CD4-positive, alpha-beta T cell treated with Interleukin-17A for 1 hour (primary cell): ENCODE measurements at regions not wholly inside any gene's neighbourhood (a gene's known extent, or its start where the extent isn't known, plus 50 kb on each side); places are given as distances from the start of the nearest gene placed in this dataset.
A peak's percentile ranks its signal among the peaks of the same experiment; 100 is the strongest.

Experiments used
- DNase-seq: peaks from one replicate; pipeline ENCODE4 v3.0.0-alpha.2; 2020

DNA sequence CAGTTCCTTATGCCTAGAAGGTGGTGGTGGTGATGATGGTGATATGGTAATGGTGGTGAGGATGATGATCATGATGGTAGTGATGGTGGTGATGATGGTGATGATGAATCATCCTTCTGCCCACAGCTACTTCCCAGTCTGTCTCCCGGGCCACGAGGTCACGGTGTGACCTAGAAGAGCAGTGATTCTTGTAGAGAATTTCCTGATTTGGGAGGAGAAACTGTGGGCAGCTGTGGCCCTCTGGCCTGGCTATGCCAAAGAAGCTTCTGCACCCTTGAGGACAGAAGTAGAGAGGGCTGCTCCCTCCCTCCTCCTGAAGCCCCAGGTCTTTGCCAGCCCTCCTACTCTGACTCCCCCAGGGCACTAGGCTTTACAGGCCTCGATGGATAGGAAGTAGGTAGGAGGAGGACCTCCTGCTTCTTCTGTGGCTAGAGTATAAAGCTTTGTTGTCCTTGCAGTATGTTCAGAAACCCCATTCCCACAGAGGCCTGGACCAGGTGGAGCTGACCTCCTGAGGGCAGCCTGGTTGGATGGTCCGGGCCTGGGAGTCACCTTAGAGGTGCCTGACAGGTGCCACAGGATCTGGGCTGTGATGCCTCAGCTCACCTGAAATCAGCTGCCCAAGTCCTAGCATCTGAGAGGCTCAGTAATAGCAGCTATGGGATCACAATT lies 57.9 kb upstream of the EPAS1 start:
- DNase-seq = no peak

DNA sequence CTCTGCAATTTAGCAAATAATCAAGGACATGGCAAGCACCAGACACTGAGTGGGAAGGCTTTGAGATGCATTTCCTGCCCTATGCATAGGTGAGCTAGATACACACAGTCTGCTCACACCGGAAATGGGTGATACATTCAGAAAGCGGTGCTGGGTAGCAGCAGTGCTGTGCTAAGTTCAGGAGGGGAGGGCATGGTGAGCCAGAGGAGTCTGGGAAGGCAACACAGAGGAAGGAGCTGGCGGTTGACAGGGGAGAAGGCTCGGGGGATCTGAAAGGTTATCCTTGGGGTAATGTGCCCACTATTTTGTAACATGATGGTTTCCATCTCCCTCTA lies 57.4 kb upstream of the EPAS1 start:
- peak; percentile 68 for DNase-seq

DNA sequence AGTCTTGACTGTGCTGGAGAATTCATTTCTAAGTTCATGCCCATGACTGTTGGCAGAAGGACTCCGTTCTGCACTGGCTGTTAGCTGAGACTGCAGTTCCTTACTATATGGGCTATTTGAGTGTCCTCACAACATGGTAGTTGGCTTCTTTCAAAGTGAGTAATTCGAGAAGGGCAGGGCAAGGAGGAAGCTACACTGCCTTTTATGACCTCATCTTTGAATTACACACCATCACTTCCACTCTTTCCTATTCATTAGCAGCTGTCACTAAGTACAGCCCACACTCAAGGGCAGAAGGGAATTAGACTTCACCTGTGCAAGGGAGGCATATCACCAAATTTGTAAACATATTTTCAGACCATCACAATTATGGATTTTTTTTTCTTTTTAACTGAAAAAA lies 55.9 kb upstream of the EPAS1 start:
- DNase-seq = no peak

DNA sequence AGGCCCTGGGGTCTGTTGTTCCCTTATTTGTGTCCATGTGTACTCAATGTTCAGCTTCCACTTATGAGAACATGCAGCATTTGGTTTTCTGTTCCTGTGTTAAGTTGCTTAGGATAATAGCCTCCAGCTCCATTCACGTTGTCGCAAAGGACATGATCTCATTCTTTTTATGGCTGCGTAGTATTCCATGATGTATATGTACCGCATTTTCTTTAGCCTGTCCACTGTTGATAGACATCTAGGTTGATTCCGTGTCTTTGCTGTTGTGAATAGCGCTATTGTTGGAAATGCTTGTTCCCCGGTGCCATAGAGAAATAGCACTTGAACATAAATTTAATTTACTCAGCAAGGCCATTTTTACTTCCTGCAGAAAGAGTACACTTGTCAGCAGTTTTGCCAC lies 51.3 kb upstream of the EPAS1 start:
- no peak for DNase-seq

DNA sequence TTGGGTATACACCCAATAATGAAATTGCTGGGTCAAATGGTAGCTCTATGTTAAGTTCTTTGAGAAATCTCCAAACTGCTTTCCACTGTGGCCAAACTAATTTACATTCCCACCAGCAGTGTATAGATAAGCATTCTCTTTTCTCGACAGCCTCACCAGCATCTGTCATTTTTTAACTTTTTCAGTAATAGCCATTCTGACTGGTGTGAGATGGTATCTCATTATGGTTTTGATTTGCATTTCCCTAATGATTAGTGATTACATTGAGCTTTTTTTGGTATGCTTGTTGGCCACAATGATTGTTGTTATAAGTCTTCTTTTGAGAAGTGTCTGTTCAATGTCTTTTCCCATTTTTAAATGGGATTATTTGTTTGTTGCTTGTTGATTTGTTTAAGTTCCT lies 50.4 kb upstream of the EPAS1 start:
- no peak for DNase-seq
